ENCODE measurements at regions not wholly inside any gene's neighbourhood (a gene's known extent, or its start where the extent isn't known, plus 50 kb on each side); places are given as distances from the start of the nearest gene placed in this dataset.
"Not testable (repeated sequence)": the region's sequence is repeated elsewhere in the genome, so short reads cannot be mapped to it uniquely, and the experiment has no call there.

- no peak overlapping the region for H3K27ac ChIP-seq (ENCODE audit: low read depth, low read length)
- 77% methylated on average over 3 of the region's 4 CpGs for WGBS
- no peak overlapping the region for H3K4me3 ChIP-seq (ENCODE audit: low read length)
- no peaks in the 10 kb centered on the region; the same call in 1 of the 2 replicates for H3K27me3 ChIP-seq (ENCODE audit: insufficient read depth, low read length)
- H3K36me3 ChIP-seq (ENCODE audit: insufficient read depth, low read length): no peaks in the 10 kb centered on the region
- H3K9me3 ChIP-seq (ENCODE audit: insufficient read depth, low read depth, low read length): no peaks in the 10 kb centered on the region
- 0 out of 2 replicates have a peak, but pooled peaks cover 3% of the 10 kb centered on the region for H3K4me1 ChIP-seq (ENCODE audit: insufficient read depth, low read length)
- H3K9ac ChIP-seq (ENCODE audit: low read depth, low read length): no peak overlapping the region
These were observed 76.2 kb downstream of the RIN2 start for GRCh38 chr20:19834287-19834686.

DNA sequence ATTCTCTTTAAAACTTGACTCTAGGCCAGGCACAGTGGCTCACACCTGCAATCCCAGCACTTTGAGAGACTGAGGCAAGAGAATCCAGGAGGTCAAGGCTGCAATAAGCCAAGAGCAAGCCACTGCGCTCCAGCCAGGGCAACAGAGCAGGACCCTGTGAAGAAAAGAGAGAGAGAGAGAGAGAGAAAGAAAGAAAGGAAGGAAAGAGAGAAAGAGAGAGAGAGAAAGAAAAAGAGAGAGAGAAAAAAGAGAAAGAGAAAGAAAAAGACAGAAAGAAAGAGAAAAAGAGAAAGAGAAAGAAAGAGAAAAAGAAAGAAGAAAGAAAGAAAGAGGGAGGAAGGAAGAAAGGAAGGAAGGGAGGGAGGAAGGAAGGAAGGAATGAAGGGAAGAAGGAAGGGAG is 76.7 kb downstream of the RIN2 start:
- Histone ChIP-seq H3K4me3 (ENCODE audit: low read length) (no peak overlapping the region), H3K9me3 (ENCODE audit: insufficient read depth, low read depth, low read length) (no peaks in the 10 kb centered on the region), H3K36me3 (ENCODE audit: insufficient read depth, low read length) (no peaks in the 10 kb centered on the region), H3K9ac (ENCODE audit: low read depth, low read length) (no peak overlapping the region), H3K4me1 (ENCODE audit: insufficient read depth, low read length) (0 out of 2 replicates have a peak, but pooled peaks cover 3% of the 10 kb centered on the region), H3K27ac (ENCODE audit: low read depth, low read length) (no peak overlapping the region), H3K27me3 (ENCODE audit: insufficient read depth, low read length) (no peaks in the 10 kb centered on the region; the same call in 1 of the 2 replicates)
- 92% methylated on average over 1 of the region's 1 CpG for WGBS

- Histone ChIP-seq H3K27ac (ENCODE audit: low read depth, low read length) (no peak overlapping the region), H3K9ac (ENCODE audit: low read depth, low read length) (no peak overlapping the region), H3K27me3 (ENCODE audit: insufficient read depth, low read length) (no peaks in the 10 kb centered on the region; the same call in 1 of the 2 replicates), H3K36me3 (ENCODE audit: insufficient read depth, low read length) (no peaks in the 10 kb centered on the region), H3K9me3 (ENCODE audit: insufficient read depth, low read depth, low read length) (no peaks in the 10 kb centered on the region), H3K4me3 (ENCODE audit: low read length) (no peak overlapping the region), H3K4me1 (ENCODE audit: insufficient read depth, low read length) (0 out of 2 replicates have a peak, but pooled peaks cover 3% of the 10 kb centered on the region)
- 77% methylated on average over 8 of the region's 9 CpGs for WGBS
These were observed 77.6 kb downstream of the RIN2 start for GRCh38 chr20:19835533-19836222.

DNA sequence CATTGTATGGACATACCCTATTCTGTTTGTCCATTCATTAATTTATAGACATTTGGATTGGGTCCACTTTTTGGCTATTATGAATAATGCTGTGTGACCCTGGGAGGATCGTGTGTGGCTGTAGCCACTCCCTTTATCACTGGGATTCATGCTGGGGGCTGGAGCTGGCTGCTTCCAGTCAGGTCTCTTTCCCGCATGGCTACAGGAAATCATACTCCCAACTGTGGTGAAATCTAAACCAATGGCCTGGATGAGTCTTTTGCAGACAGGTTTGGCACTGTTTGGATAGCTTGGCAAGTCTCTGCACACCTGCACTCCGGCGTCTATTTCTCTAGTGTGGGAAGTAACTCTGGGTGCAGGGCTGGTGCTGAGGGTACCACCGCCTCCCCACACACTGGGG is 80.4 kb downstream of the RIN2 start:
- no peaks in the 10 kb centered on the region; the same call in 1 of the 2 replicates for H3K27me3 ChIP-seq (ENCODE audit: insufficient read depth, low read length)
- no peaks in the 10 kb centered on the region for H3K9me3 ChIP-seq (ENCODE audit: insufficient read depth, low read depth, low read length)
- no peak overlapping the region for H3K9ac ChIP-seq (ENCODE audit: low read depth, low read length)
- H3K4me1 ChIP-seq (ENCODE audit: insufficient read depth, low read length): 0 out of 2 replicates have a peak, but pooled peaks cover 3% of the 10 kb centered on the region
- 96% methylated on average over 4 of the region's 5 CpGs for WGBS
- H3K36me3 ChIP-seq (ENCODE audit: insufficient read depth, low read length): no peaks in the 10 kb centered on the region
- no peak overlapping the region for H3K4me3 ChIP-seq (ENCODE audit: low read length)
- no peak overlapping the region for H3K27ac ChIP-seq (ENCODE audit: low read depth, low read length)

- Histone ChIP-seq H3K27ac (ENCODE audit: low read depth, low read length) (no peak overlapping the region), H3K4me1 (ENCODE audit: insufficient read depth, low read length) (0 out of 2 replicates have a peak, but pooled peaks cover 3% of the 10 kb centered on the region), H3K9me3 (ENCODE audit: insufficient read depth, low read depth, low read length) (no peaks in the 10 kb centered on the region), H3K9ac (ENCODE audit: low read depth, low read length) (no peak overlapping the region), H3K27me3 (ENCODE audit: insufficient read depth, low read length) (no peaks in the 10 kb centered on the region; the same call in 1 of the 2 replicates), H3K4me3 (ENCODE audit: low read length) (no peak overlapping the region), H3K36me3 (ENCODE audit: insufficient read depth, low read length) (no peaks in the 10 kb centered on the region)
- WGBS: 94% methylated on average over 9 of the region's 9 CpGs
These were observed 81.0 kb downstream of the RIN2 start for GRCh38 chr20:19839053-19839452.

GRCh38 chr20:19840111-19840710 is 82.2 kb downstream of the RIN2 start:
- Histone ChIP-seq H3K4me1 (ENCODE audit: insufficient read depth, low read length) (0 out of 2 replicates have a peak, but pooled peaks cover 3% of the 10 kb centered on the region), H3K27ac (ENCODE audit: low read depth, low read length) (no peak overlapping the region), H3K4me3 (ENCODE audit: low read length) (no peak overlapping the region), H3K9ac (ENCODE audit: low read depth, low read length) (no peak overlapping the region), H3K9me3 (ENCODE audit: insufficient read depth, low read depth, low read length) (no peaks in the 10 kb centered on the region), H3K27me3 (ENCODE audit: insufficient read depth, low read length) (no peaks in the 10 kb centered on the region; the same call in 1 of the 2 replicates), H3K36me3 (ENCODE audit: insufficient read depth, low read length) (no peaks in the 10 kb centered on the region)
- 86% methylated on average over 7 of the region's 7 CpGs for WGBS

DNA sequence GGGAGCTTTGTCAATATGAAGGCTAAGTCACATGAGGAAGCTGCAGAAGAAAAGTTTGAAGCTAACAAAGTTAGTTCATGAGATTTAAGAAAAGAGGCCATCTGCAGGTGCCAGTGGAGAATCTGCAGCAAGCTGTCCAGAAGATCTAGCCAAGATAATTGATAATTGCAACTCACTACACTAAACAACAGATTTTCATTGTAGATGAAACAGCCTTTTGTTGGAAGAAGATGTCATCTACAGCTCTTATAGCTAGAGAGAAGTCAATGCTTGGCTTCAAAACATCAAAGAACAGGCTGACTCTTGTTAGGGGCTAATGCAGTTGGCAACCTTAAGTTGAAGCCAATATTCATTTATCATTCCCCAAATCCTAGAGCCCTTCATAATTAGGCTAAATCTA is 83.7 kb downstream of the RIN2 start:
- Histone ChIP-seq H3K4me1 (ENCODE audit: insufficient read depth, low read length) (no peaks in the 10 kb centered on the region), H3K36me3 (ENCODE audit: insufficient read depth, low read length) (no peaks in the 10 kb centered on the region), H3K9me3 (ENCODE audit: insufficient read depth, low read depth, low read length) (no peaks in the 10 kb centered on the region), H3K4me3 (ENCODE audit: low read length) (no peak overlapping the region), H3K9ac (ENCODE audit: low read depth, low read length) (no peak overlapping the region), H3K27ac (ENCODE audit: low read depth, low read length) (no peak overlapping the region), H3K27me3 (ENCODE audit: insufficient read depth, low read length) (no peaks in the 10 kb centered on the region; the same call in 1 of the 2 replicates)

GRCh38 chr20:19844850-19845249 is 86.8 kb downstream of the RIN2 start:
- not testable (repeated sequence) for H3K27me3 ChIP-seq (ENCODE audit: insufficient read depth, low read length); H3K4me3 ChIP-seq (ENCODE audit: low read length); H3K27ac ChIP-seq (ENCODE audit: low read depth, low read length); H3K9ac ChIP-seq (ENCODE audit: low read depth, low read length); H3K4me1 ChIP-seq (ENCODE audit: insufficient read depth, low read length); H3K36me3 ChIP-seq (ENCODE audit: insufficient read depth, low read length); H3K9me3 ChIP-seq (ENCODE audit: insufficient read depth, low read depth, low read length)

GRCh38 chr20:19847383-19847782 is 89.3 kb downstream of the RIN2 start:
- Histone ChIP-seq H3K4me1 (ENCODE audit: insufficient read depth, low read length) (0 out of 2 replicates have a peak, but pooled peaks cover 2% of the 10 kb centered on the region), H3K4me3 (ENCODE audit: low read length) (no peak overlapping the region), H3K27ac (ENCODE audit: low read depth, low read length) (no peak overlapping the region), H3K36me3 (ENCODE audit: insufficient read depth, low read length) (no peaks in the 10 kb centered on the region), H3K9me3 (ENCODE audit: insufficient read depth, low read depth, low read length) (no peaks in the 10 kb centered on the region), H3K27me3 (ENCODE audit: insufficient read depth, low read length) (no peaks in the 10 kb centered on the region), H3K9ac (ENCODE audit: low read depth, low read length) (no peak overlapping the region)
- WGBS: 89% methylated on average over 3 of the region's 3 CpGs

- 90% methylated on average over 14 of the region's 14 CpGs for WGBS
- Histone ChIP-seq H3K4me3 (ENCODE audit: low read length) (no peak overlapping the region), H3K27me3 (ENCODE audit: insufficient read depth, low read length) (no peaks in the 10 kb centered on the region), H3K9me3 (ENCODE audit: insufficient read depth, low read depth, low read length) (no peaks in the 10 kb centered on the region), H3K4me1 (ENCODE audit: insufficient read depth, low read length) (0 out of 2 replicates have a peak, but pooled peaks cover 2% of the 10 kb centered on the region), H3K9ac (ENCODE audit: low read depth, low read length) (no peak overlapping the region), H3K27ac (ENCODE audit: low read depth, low read length) (no peak overlapping the region), H3K36me3 (ENCODE audit: insufficient read depth, low read length) (no peaks in the 10 kb centered on the region)
These were observed 91.5 kb downstream of the RIN2 start for GRCh38 chr20:19849341-19850197.

DNA sequence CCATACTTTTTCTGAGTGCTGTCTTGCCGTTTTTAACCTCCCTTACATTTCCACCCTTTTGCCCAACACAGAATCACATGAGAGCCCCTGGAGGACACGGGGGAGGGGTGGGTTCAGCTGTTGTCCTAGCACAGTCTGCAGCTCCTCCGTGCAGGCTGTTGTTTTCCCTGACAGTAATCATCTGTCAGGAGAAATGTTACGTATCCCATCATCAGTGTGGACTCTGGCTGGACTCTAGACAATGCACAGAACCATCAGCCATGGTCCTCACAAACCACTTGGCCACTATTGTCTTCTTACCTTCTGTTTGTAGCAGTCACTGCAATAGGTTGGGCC is 92.1 kb downstream of the RIN2 start:
- Histone ChIP-seq H3K36me3 (ENCODE audit: insufficient read depth, low read length) (no peaks in the 10 kb centered on the region), H3K27ac (ENCODE audit: low read depth, low read length) (no peak overlapping the region), H3K27me3 (ENCODE audit: insufficient read depth, low read length) (no peaks in the 10 kb centered on the region), H3K9me3 (ENCODE audit: insufficient read depth, low read depth, low read length) (no peaks in the 10 kb centered on the region), H3K4me1 (ENCODE audit: insufficient read depth, low read length) (0 out of 2 replicates have a peak, but pooled peaks cover 2% of the 10 kb centered on the region), H3K4me3 (ENCODE audit: low read length) (no peak overlapping the region), H3K9ac (ENCODE audit: low read depth, low read length) (no peak overlapping the region)
- WGBS: 73% methylated on average over 4 of the region's 4 CpGs

All from HUES64 (cell line).